ENCODE measurements at regions not wholly inside any gene's neighbourhood (a gene's known extent, or its start where the extent isn't known, plus 50 kb on each side); places are given as distances from the start of the nearest gene placed in this dataset.

- H3K9me3 ChIP-seq (ENCODE audit: low read depth), result no peaks in the 10 kb centered on the region
- no peaks in the 10 kb centered on the region for H3K27me3 ChIP-seq
- no peak for TF ChIP-seq CTCF (IDR thresholded peaks at IDR 0.05; ENCODE audit: low read depth, low read length)
- H3K27ac ChIP-seq, result no peak overlapping the region
- no peaks in the 10 kb centered on the region for H3K4me1 ChIP-seq (ENCODE audit: low read depth)
- H3K36me3 ChIP-seq, result no peaks in the 10 kb centered on the region
- H3K4me3 ChIP-seq, result no peak overlapping the region
- DNase-seq (ENCODE audit: low read depth in 1 of 2, low spot score in 1 of 2), result no peak
These were observed 536.7 kb downstream of the TNS1 start for GRCh38 chr2:217466104-217466503.

GRCh38 chr2:217465100-217465499 lies 537.7 kb downstream of the TNS1 start:
- Histone ChIP-seq H3K36me3 (no peaks in the 10 kb centered on the region), H3K4me3 (no peak overlapping the region), H3K9me3 (ENCODE audit: low read depth) (no peaks in the 10 kb centered on the region), H3K27ac (no peak overlapping the region), H3K27me3 (no peaks in the 10 kb centered on the region), H3K4me1 (ENCODE audit: low read depth) (no peaks in the 10 kb centered on the region)
- no peak for DNase-seq (ENCODE audit: low read depth in 1 of 2, low spot score in 1 of 2)
- TF ChIP-seq CTCF (IDR thresholded peaks at IDR 0.05; ENCODE audit: low read depth, low read length), result no peak

GRCh38 chr2:217463402-217464075 lies 539.3 kb downstream of the TNS1 start:
- Histone ChIP-seq H3K27ac (no peak overlapping the region), H3K36me3 (no peaks in the 10 kb centered on the region), H3K27me3 (no peaks in the 10 kb centered on the region), H3K4me1 (ENCODE audit: low read depth) (no peaks in the 10 kb centered on the region), H3K9me3 (ENCODE audit: low read depth) (no peaks in the 10 kb centered on the region), H3K4me3 (no peak overlapping the region)
- no peak for TF ChIP-seq CTCF (IDR thresholded peaks at IDR 0.05; ENCODE audit: low read depth, low read length)
- DNase-seq (ENCODE audit: low read depth in 1 of 2, low spot score in 1 of 2), result no peak

- Histone ChIP-seq H3K27ac (no peak overlapping the region), H3K9me3 (ENCODE audit: low read depth) (no peaks in the 10 kb centered on the region), H3K4me1 (ENCODE audit: low read depth) (no peaks in the 10 kb centered on the region), H3K36me3 (no peaks in the 10 kb centered on the region), H3K4me3 (no peak overlapping the region), H3K27me3 (no peaks in the 10 kb centered on the region)
- TF ChIP-seq CTCF (IDR thresholded peaks at IDR 0.05; ENCODE audit: low read depth, low read length), result no peak
- DNase-seq (ENCODE audit: low read depth in 1 of 2, low spot score in 1 of 2), result no peak
These were observed 540.7 kb downstream of the TNS1 start for GRCh38 chr2:217462121-217462520.

- H3K4me3 ChIP-seq, result no peak overlapping the region
- no peak overlapping the region for H3K27ac ChIP-seq
- H3K9me3 ChIP-seq (ENCODE audit: low read depth), result no peaks in the 10 kb centered on the region
These were observed 541.1 kb downstream of the TNS1 start for GRCh38 chr2:217461674-217462073.

More at GRCh38 chr2:217461674-217462073, 541.1 kb downstream of the TNS1 start:
- TF ChIP-seq CTCF (IDR thresholded peaks at IDR 0.05; ENCODE audit: low read depth, low read length), result no peak
- DNase-seq (ENCODE audit: low read depth in 1 of 2, low spot score in 1 of 2), result no peak
- no peaks in the 10 kb centered on the region for H3K27me3 ChIP-seq
- no peaks in the 10 kb centered on the region for H3K4me1 ChIP-seq (ENCODE audit: low read depth)
- no peaks in the 10 kb centered on the region for H3K36me3 ChIP-seq
